ENCODE measurements at regions not wholly inside any gene's neighbourhood (a gene's known extent, or its start where the extent isn't known, plus 50 kb on each side); places are given as distances from the start of the nearest gene placed in this dataset.
"Not testable (repeated sequence)": the region's sequence is repeated elsewhere in the genome, so short reads cannot be mapped to it uniquely, and the experiment has no call there.

- intact Hi-C loops (cut with DNase I; ENCODE audit: low total_unique reads) (loop anchor here (10.0 kb wide), 1 partner anchor 210 kb away; no protein-coding TSS in a partner anchor), in situ Hi-C loops (cut with MboI; ENCODE audit: low pct_ligation_motif_present in 1 of 4, low pct_unique_long_range_greater_than_20kb in 1 of 4, low sequenced_read_pairs in 3 of 4) (loop anchor here in 2 of 4 donors (10.0 to 25.0 kb wide), 4 partner anchors 202 to 452 kb away; no protein-coding TSS in a partner anchor)
- Histone ChIP-seq H3K27me3 (no peaks in the 10 kb centered on the region), H3K4me1 (no peaks in the 10 kb centered on the region), H3K27ac (no peak overlapping the region), H3K4me3 (no peak overlapping the region), H3K36me3 (no peaks in the 10 kb centered on the region), H3K9me3 (no peaks in the 10 kb centered on the region)
- WGBS, 2 donors (ENCODE audit: low coverage in 1 of 2): 79 to 80% methylated on average over 1 to 4 of the region's 4 CpGs
- DNase-seq: no peak
- no peak for TF ChIP-seq POLR2A (IDR thresholded peaks at IDR 0.05)
- no peak for TF ChIP-seq POLR2AphosphoS5 (IDR thresholded peaks at IDR 0.05)
- no peak for TF ChIP-seq EP300 (IDR thresholded peaks at IDR 0.05; ENCODE audit: low read depth)
- TF ChIP-seq CTCF (IDR thresholded peaks at IDR 0.05): no peak
Measured at GRCh38 chr10:21285207-21285606, 240.3 kb downstream of the SKIDA1 start.

- DNase-seq: no peak
- Histone ChIP-seq H3K27me3 (no peaks in the 10 kb centered on the region), H3K27ac (no peak overlapping the region), H3K36me3 (no peaks in the 10 kb centered on the region), H3K9me3 (no peaks in the 10 kb centered on the region), H3K4me1 (no peaks in the 10 kb centered on the region), H3K4me3 (no peak overlapping the region)
- in situ Hi-C loops (cut with MboI; ENCODE audit: low pct_ligation_motif_present in 1 of 4, low pct_unique_long_range_greater_than_20kb in 1 of 4, low sequenced_read_pairs in 3 of 4): loop anchor here in 2 of 4 donors (10.0 to 25.0 kb wide), 4 partner anchors 203 to 453 kb away; no protein-coding TSS in a partner anchor
- intact Hi-C loops (cut with DNase I; ENCODE audit: low total_unique reads): loop anchor here (10.0 kb wide), 1 partner anchor 210 kb away; no protein-coding TSS in a partner anchor
- TF ChIP-seq POLR2AphosphoS5 (IDR thresholded peaks at IDR 0.05) (no peak), CTCF (IDR thresholded peaks at IDR 0.05) (no peak), EP300 (IDR thresholded peaks at IDR 0.05; ENCODE audit: low read depth) (no peak), POLR2A (IDR thresholded peaks at IDR 0.05) (no peak)
- 75 to 78% methylated on average over 2 of the region's 2 CpGs for WGBS, 2 donors (ENCODE audit: low coverage in 1 of 2)
Measured at GRCh38 chr10:21284301-21284700, 241.2 kb downstream of the SKIDA1 start.

GRCh38 chr10:21283053-21283452, 242.4 kb downstream of the SKIDA1 start:
- intact Hi-C loops (cut with DNase I; ENCODE audit: low total_unique reads): loop anchor here (10.0 kb wide), 1 partner anchor 212 kb away; no protein-coding TSS in a partner anchor
- in situ Hi-C loops (cut with MboI; ENCODE audit: low pct_ligation_motif_present in 1 of 4, low pct_unique_long_range_greater_than_20kb in 1 of 4, low sequenced_read_pairs in 3 of 4): loop anchor here in 2 of 4 donors (10.0 to 25.0 kb wide), 4 partner anchors 204 to 454 kb away; no protein-coding TSS in a partner anchor
- DNase-seq, H3K9me3 ChIP-seq, H3K27ac ChIP-seq, H3K27me3 ChIP-seq, H3K4me3 ChIP-seq, H3K36me3 ChIP-seq, H3K4me1 ChIP-seq: not testable (repeated sequence)
- WGBS, 2 donors (ENCODE audit: low coverage in 1 of 2): 77 to 84% methylated on average over 5 to 6 of the region's 6 CpGs

- no peak for DNase-seq
- in situ Hi-C loops (cut with MboI; ENCODE audit: low pct_ligation_motif_present in 1 of 4, low pct_unique_long_range_greater_than_20kb in 1 of 4, low sequenced_read_pairs in 3 of 4): loop anchor here in 2 of 4 donors (10.0 to 25.0 kb wide), 4 partner anchors 205 to 455 kb away; no protein-coding TSS in a partner anchor
- Histone ChIP-seq H3K27ac (no peak overlapping the region), H3K27me3 (no peaks in the 10 kb centered on the region), H3K9me3 (no peaks in the 10 kb centered on the region), H3K4me1 (no peaks in the 10 kb centered on the region), H3K36me3 (no peaks in the 10 kb centered on the region), H3K4me3 (no peak overlapping the region)
- intact Hi-C loops (cut with DNase I; ENCODE audit: low total_unique reads): loop anchor here (10.0 kb wide), 1 partner anchor 213 kb away; no protein-coding TSS in a partner anchor
- WGBS, 2 donors (ENCODE audit: low coverage in 1 of 2): 74 to 79% methylated on average over 8 of the region's 8 CpGs
- TF ChIP-seq POLR2A (IDR thresholded peaks at IDR 0.05): no peak
- TF ChIP-seq CTCF (IDR thresholded peaks at IDR 0.05): no peak
- TF ChIP-seq EP300 (IDR thresholded peaks at IDR 0.05; ENCODE audit: low read depth): no peak
- no peak for TF ChIP-seq POLR2AphosphoS5 (IDR thresholded peaks at IDR 0.05)
Measured at GRCh38 chr10:21281765-21282484, 243.6 kb downstream of the SKIDA1 start.
